Calu3 (cell line): ENCODE measurements at regions not wholly inside any gene's neighbourhood (a gene's known extent, or its start where the extent isn't known, plus 50 kb on each side); places are given as distances from the start of the nearest gene placed in this dataset.

Source experiments
- BruUV-seq: library from RNA; stranded (reverse); fragments of 400-500 nt; replicated peaks from 2 replicates; lab custom pipeline; 2021; lab: Mats Ljungman, UMichigan
- CTCF ChIA-PET: fragments of 300-600 bp; sonication (Branson Sonifier 250); formaldehyde crosslinking; loops from one replicate; lab custom pipeline; 2022; ENCODE audit warnings: antibody characterized with exemption; lab: Charles Lee
- DNase-seq: peaks from one replicate; pipeline ENCODE4 v3.0.0; 2022
- H3K27ac Mint-ChIP-seq: one replicate; pipeline ENCODE4 v1.8.0; 2022; ENCODE audit warnings: mixed read lengths; ENCODE audit not compliant: unreplicated experiment
- H3K27me3 Mint-ChIP-seq: one replicate; pipeline ENCODE4 v1.8.0; 2022; ENCODE audit warnings: mixed read lengths; ENCODE audit not compliant: unreplicated experiment
- H3K36me3 Mint-ChIP-seq: one replicate; pipeline ENCODE4 v1.8.0; 2022; ENCODE audit warnings: mild to moderate bottlenecking, moderate library complexity, mixed read lengths; ENCODE audit not compliant: insufficient read depth, unreplicated experiment
- H3K4me1 Mint-ChIP-seq: one replicate; pipeline ENCODE4 v1.8.0; 2022; ENCODE audit warnings: mild to moderate bottlenecking, low read depth, mixed read lengths; ENCODE audit not compliant: unreplicated experiment
- H3K4me3 Mint-ChIP-seq: one replicate; pipeline ENCODE4 v1.8.0; 2022; ENCODE audit warnings: mild to moderate bottlenecking, low read depth, moderate library complexity, mixed read lengths; ENCODE audit not compliant: unreplicated experiment
- H3K9me3 Mint-ChIP-seq: one replicate; pipeline ENCODE4 v1.8.0; 2022; ENCODE audit warnings: low read depth, mixed read lengths; ENCODE audit not compliant: unreplicated experiment
- CTCF ChIP-seq: fragments of 200-600 bp; IDR thresholded peaks from one replicate; pipeline ENCODE4 v1.8.0; 2022; ENCODE audit warnings: antibody characterized with exemption; ENCODE audit not compliant: unreplicated experiment
- intact Hi-C: fragments of 100-400 bp; cut with micrococcal nuclease; formaldehyde crosslinking; loops from one replicate; pipeline ENCODE4 v1.10.0; 2022; ENCODE audit not compliant: unreplicated experiment

DNA sequence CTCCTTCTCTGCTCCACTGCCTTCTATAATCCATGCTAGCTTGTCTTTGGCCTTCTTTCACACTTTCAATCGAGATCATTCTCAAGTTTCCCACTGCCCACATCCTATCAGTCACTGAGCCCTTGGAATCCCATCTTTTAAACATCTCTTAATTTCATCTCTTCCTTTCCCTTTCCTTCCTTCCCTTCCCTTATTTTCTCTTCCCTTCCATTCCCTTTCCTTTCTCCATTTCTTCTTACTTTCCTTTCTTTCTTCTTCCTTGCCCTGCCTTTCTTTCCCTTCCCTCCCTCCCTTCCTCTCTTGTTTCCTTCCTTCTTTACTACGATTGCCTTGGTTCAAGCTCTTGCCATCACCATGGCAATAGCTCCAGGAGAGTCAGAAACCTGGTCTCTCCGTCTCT lies 183.8 kb downstream of the EMP1 start:
- intact Hi-C loops: no loop called here
- Mint-ChIP-seq H3K4me3 (no peak overlapping the region), H3K9me3 (peaks cover 8% of the 10 kb centered on the region), H3K27me3 (no peaks in the 10 kb centered on the region), H3K36me3 (peaks cover 7% of the 10 kb centered on the region), H3K4me1 (peaks cover 66% of the 10 kb centered on the region), H3K27ac (peak overlapping the region; percentile 6)
- no TSS peak for BruUV-seq
- no peak for DNase-seq
- TF ChIP-seq CTCF: no peak
- CTCF ChIA-PET: no interaction called here

GRCh38 chr12:13379531-13380188 lies 183.1 kb downstream of the EMP1 start:
- intact Hi-C loops: no loop called here
- Mint-ChIP-seq H3K9me3 (peaks cover 8% of the 10 kb centered on the region), H3K4me1 (peaks cover 69% of the 10 kb centered on the region), H3K27me3 (no peaks in the 10 kb centered on the region), H3K27ac (no peak overlapping the region), H3K36me3 (peaks cover 7% of the 10 kb centered on the region), H3K4me3 (no peak overlapping the region)
- BruUV-seq: no TSS peak
- DNase-seq: no peak
- CTCF ChIA-PET: no interaction called here
- TF ChIP-seq CTCF: no peak

GRCh38 chr12:13377698-13378097 lies 181.2 kb downstream of the EMP1 start:
- H3K27me3 Mint-ChIP-seq: no peaks in the 10 kb centered on the region
- H3K27ac Mint-ChIP-seq: peak overlapping the region; percentile 97
- CTCF ChIA-PET: interaction anchor here (0.9 to 2.3 kb wide), 3 partner anchors 9 to 38 kb away, joined by 3 to 16 read pairs (median 4); no protein-coding TSS in a partner anchor
- no peak for DNase-seq
- no TSS peak for BruUV-seq
- peaks cover 6% of the 10 kb centered on the region for H3K9me3 Mint-ChIP-seq
- no peak for TF ChIP-seq CTCF
- no peak overlapping the region for H3K4me3 Mint-ChIP-seq
- peaks cover 62% of the 10 kb centered on the region for H3K4me1 Mint-ChIP-seq
- intact Hi-C loops: no loop called here
- H3K36me3 Mint-ChIP-seq: peaks cover 7% of the 10 kb centered on the region

DNA sequence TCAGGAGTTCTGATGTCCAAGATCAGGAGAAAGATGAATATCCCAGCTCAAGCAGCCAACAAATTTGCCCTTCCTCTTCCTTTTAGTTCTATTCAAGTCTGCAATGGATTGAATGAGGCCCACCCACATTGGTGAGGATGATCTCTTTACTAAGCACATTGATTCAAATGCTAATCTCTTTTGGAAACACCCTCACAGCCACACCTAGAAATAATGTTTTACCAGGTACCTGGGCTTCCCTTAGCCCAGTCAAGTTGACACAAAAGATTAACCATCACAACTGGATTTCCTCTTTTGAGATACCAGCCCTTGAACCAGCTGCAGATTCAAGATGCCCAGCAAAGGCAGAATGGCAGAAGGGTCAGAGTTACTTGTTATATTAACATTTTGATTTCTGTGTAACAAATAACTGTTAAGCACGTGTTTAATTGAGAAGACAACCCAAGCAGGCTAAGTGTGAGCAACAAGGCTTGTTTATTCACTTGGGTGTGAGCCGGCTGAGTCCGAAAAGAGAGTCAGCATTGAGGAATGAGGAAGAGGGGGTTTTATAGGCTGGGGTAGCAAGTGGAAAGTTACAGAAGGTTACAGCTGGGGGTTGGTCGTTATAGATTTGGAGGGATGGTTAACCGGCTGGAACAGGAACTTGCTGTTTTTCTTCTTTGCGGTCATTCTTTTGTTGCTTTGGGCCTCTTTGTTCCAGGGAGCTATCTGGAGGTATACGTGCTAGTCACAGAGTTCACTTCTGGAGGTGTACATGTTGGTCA lies 180.3 kb downstream of the EMP1 start:
- BruUV-seq: no TSS peak
- no peaks in the 10 kb centered on the region for H3K27me3 Mint-ChIP-seq
- CTCF ChIA-PET: interaction anchor here (0.6 to 2.3 kb wide), 5 partner anchors 10 to 37 kb away, joined by 3 to 16 read pairs (median 4); no protein-coding TSS in a partner anchor
- peaks cover 7% of the 10 kb centered on the region for H3K36me3 Mint-ChIP-seq
- peaks cover 6% of the 10 kb centered on the region for H3K9me3 Mint-ChIP-seq
- intact Hi-C loops: no loop called here
- DNase-seq: peak; percentile 82
- H3K4me3 Mint-ChIP-seq: peak overlapping the region; percentile 57
- H3K4me1 Mint-ChIP-seq: peaks cover 62% of the 10 kb centered on the region
- no peak for TF ChIP-seq CTCF
- H3K27ac Mint-ChIP-seq: peak overlapping the region; percentile 97
